Parathyroid adenoma (tissue), 2 donors: ENCODE measurements at regions not wholly inside any gene's neighbourhood (a gene's known extent, or its start where the extent isn't known, plus 50 kb on each side); places are given as distances from the start of the nearest gene placed in this dataset.
"Not testable (repeated sequence)": the region's sequence is repeated elsewhere in the genome, so short reads cannot be mapped to it uniquely, and the experiment has no call there.

Source experiments
- H2AFZ ChIP-seq: fragments of 300-600 bp; sonication (generic); one replicate; pipeline ENCODE4 v1.7.0; 2017; ENCODE audit warnings: antibody characterized with exemption, mild to moderate bottlenecking
- H3K27ac ChIP-seq: fragments of 300-600 bp; sonication (generic); one replicate; pipeline ENCODE4 v1.7.0; 2017
- H3K27me3 ChIP-seq: fragments of 300-600 bp; sonication (generic); one replicate; pipeline ENCODE4 v1.7.0; 2017; ENCODE audit warnings: low read length; ENCODE audit not compliant: control insufficient read depth, insufficient read depth
- H3K36me3 ChIP-seq: fragments of 300-600 bp; sonication (generic); one replicate; pipeline ENCODE4 v1.7.0; 2017; ENCODE audit warnings: low read length; ENCODE audit not compliant: control insufficient read depth, insufficient read depth
- H3K4me1 ChIP-seq: fragments of 300-600 bp; sonication (generic); one replicate; pipeline ENCODE4 v1.7.0; 2017; ENCODE audit warnings: control low read depth
- H3K4me2 ChIP-seq: fragments of 300-600 bp; sonication (generic); one replicate; pipeline ENCODE4 v1.7.0; 2017; ENCODE audit warnings: low read length
- H3K4me3 ChIP-seq: fragments of 300-600 bp; sonication (generic); one replicate; pipeline ENCODE4 v1.7.0; 2017; ENCODE audit warnings: low read depth, low read length
- H3K79me2 ChIP-seq: fragments of 300-600 bp; sonication (generic); one replicate; pipeline ENCODE4 v1.7.0; 2017; ENCODE audit warnings: control low read depth
- H3K9ac ChIP-seq: fragments of 300-600 bp; sonication (generic); one replicate; pipeline ENCODE4 v1.7.0; 2017; ENCODE audit warnings: mild to moderate bottlenecking
- H3K9me3 ChIP-seq: fragments of 300-600 bp; sonication (generic); one replicate; pipeline ENCODE4 v1.7.0; 2017; ENCODE audit warnings: low read length; ENCODE audit not compliant: control insufficient read depth
- CTCF ChIP-seq: fragments of 300-600 bp; sonication (generic); IDR thresholded peaks from one replicate; pipeline ENCODE4 v1.7.0; 2017; ENCODE audit warnings: antibody characterized with exemption, mild to moderate bottlenecking
- donor health status: primary hyperparathyroidism.

GRCh38 chr6:86192123-86192522, 549.4 kb upstream of the SYNCRIP start:
- H3K4me3 ChIP-seq, result no peak overlapping the region
- H3K27ac ChIP-seq, result no peak overlapping the region
- no peak overlapping the region for H3K9ac ChIP-seq
- no peaks in the 10 kb centered on the region for H3K36me3 ChIP-seq
- H3K9me3 ChIP-seq, result no peaks in the 10 kb centered on the region
- no peaks in the 10 kb centered on the region for H3K79me2 ChIP-seq
- H2AFZ ChIP-seq, result no peak overlapping the region
- no peak for TF ChIP-seq CTCF
- no peaks in the 10 kb centered on the region for H3K27me3 ChIP-seq
- no peaks in the 10 kb centered on the region for H3K4me1 ChIP-seq
- H3K4me2 ChIP-seq, result no peak overlapping the region

- H3K36me3 ChIP-seq, H3K27ac ChIP-seq, H3K4me1 ChIP-seq, H3K9me3 ChIP-seq, H3K9ac ChIP-seq, H3K79me2 ChIP-seq, H2AFZ ChIP-seq, H3K27me3 ChIP-seq, H3K4me3 ChIP-seq, H3K4me2 ChIP-seq: not testable (repeated sequence)
These were observed 532.5 kb upstream of the SYNCRIP start for GRCh38 chr6:86175149-86175548.

GRCh38 chr6:86154852-86155251, 512.2 kb upstream of the SYNCRIP start:
- Histone ChIP-seq H3K36me3 (no peaks in the 10 kb centered on the region), H3K27ac (no peak overlapping the region), H3K27me3 (no peaks in the 10 kb centered on the region), H3K4me3 (no peak overlapping the region), H3K4me2 (no peak overlapping the region), H3K79me2 (no peaks in the 10 kb centered on the region), H2AFZ (no peak overlapping the region), H3K4me1 (no peaks in the 10 kb centered on the region), H3K9me3 (no peaks in the 10 kb centered on the region), H3K9ac (no peak overlapping the region)
- no peak for TF ChIP-seq CTCF

GRCh38 chr6:86153521-86153920, 510.8 kb upstream of the SYNCRIP start:
- H3K27me3 ChIP-seq, result no peaks in the 10 kb centered on the region
- no peaks in the 10 kb centered on the region for H3K9me3 ChIP-seq
- no peak overlapping the region for H3K4me3 ChIP-seq
- H3K79me2 ChIP-seq, result no peaks in the 10 kb centered on the region
- H3K27ac ChIP-seq, result no peak overlapping the region
- no peaks in the 10 kb centered on the region for H3K4me1 ChIP-seq
- TF ChIP-seq CTCF, result no peak
- H3K9ac ChIP-seq, result no peak overlapping the region
- no peak overlapping the region for H3K4me2 ChIP-seq
- no peaks in the 10 kb centered on the region for H3K36me3 ChIP-seq
- no peak overlapping the region for H2AFZ ChIP-seq

DNA sequence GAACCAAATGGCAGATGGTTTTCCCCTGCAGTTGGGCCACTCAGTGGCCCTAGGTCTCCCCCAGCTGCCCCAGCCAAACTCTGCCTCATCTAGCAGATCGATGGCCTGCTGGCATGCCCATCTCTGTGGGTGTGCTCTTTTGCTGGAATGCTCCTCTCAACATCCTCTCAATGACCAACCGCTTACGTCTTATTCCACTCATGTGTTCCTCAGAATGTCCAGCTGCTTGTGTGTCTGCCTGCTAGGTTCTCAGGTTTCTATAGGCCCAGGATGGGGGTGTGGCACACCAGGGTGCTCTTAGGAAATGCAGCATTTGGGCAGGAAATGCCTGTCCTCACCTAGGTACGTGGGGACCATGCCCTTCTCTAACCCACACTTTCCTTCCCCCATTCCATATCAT, 509.9 kb upstream of the SYNCRIP start:
- Histone ChIP-seq H3K9ac (no peak overlapping the region), H3K4me3 (no peak overlapping the region), H3K4me1 (no peaks in the 10 kb centered on the region), H3K4me2 (no peak overlapping the region), H3K9me3 (no peaks in the 10 kb centered on the region), H2AFZ (no peak overlapping the region), H3K36me3 (no peaks in the 10 kb centered on the region), H3K79me2 (no peaks in the 10 kb centered on the region), H3K27ac (no peak overlapping the region), H3K27me3 (no peaks in the 10 kb centered on the region)
- TF ChIP-seq CTCF, result no peak
